Progenitor cell of endocrine pancreas (in vitro differentiated cells): ENCODE measurements at regions not wholly inside any gene's neighbourhood (a gene's known extent, or its start where the extent isn't known, plus 50 kb on each side); places are given as distances from the start of the nearest gene placed in this dataset.

Experiments
- DNase-seq: peaks from one replicate; pipeline ENCODE4 v3.0.0; 2021; ENCODE audit warnings: low spot score; ENCODE audit not compliant: unreplicated experiment
- H3K27ac Mint-ChIP-seq: 2 replicates; pipeline ENCODE4 v1.8.0; 2021; ENCODE audit warnings: mild to moderate bottlenecking, moderate library complexity, mixed read lengths
- H3K27me3 Mint-ChIP-seq: 2 replicates; pipeline ENCODE4 v1.8.0; 2021; ENCODE audit warnings: mixed read lengths
- H3K36me3 Mint-ChIP-seq: 2 replicates; pipeline ENCODE4 v1.8.0; 2022; ENCODE audit warnings: mixed read lengths; ENCODE audit not compliant: insufficient read depth
- H3K4me1 Mint-ChIP-seq: 2 replicates; pipeline ENCODE4 v1.8.0; 2021; ENCODE audit warnings: low read depth, mixed read lengths
- H3K4me3 Mint-ChIP-seq: 2 replicates; pipeline ENCODE4 v1.8.0; 2021; ENCODE audit warnings: low read depth, mild to moderate bottlenecking, moderate library complexity, mixed read lengths
- H3K9me3 Mint-ChIP-seq: 2 replicates; pipeline ENCODE4 v1.8.0; 2021; ENCODE audit warnings: low read depth, mixed read lengths
- TF ChIP-seq, protein P1 (sequence below): fragments of 200-600 bp; sonication (generic); IDR thresholded peaks from one replicate; pipeline ENCODE4 v1.5.0; 2021; ENCODE audit warnings: antibody characterized with exemption, mild to moderate bottlenecking; ENCODE audit not compliant: unreplicated experiment

DNA sequence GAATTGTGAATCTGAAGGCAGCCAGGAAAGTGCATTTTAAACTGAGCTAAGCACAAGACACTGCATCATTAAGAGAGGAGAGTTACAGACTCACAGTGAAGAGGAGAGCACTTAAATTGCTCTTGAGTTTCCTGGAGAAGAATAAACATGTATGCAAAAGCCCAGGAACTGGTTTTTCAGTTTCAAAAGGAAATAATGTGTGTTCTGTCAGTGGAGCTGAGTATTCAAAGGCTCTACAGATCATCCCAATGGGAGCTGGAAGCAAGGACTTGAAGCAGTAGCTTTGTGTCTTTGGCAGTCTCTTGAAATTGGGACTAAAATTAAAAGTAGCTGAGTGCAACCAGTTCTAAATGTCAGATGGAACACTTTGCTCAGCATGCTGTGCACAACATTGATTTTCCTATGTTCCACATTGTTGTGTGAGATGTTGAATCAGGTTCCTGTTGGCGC lies 147.5 kb upstream of the ANK2 start:
- Mint-ChIP-seq H3K9me3 (no peaks in the 10 kb centered on the region), H3K4me1 (no peaks in the 10 kb centered on the region), H3K27me3 (no peaks in the 10 kb centered on the region), H3K36me3 (no peaks in the 10 kb centered on the region), H3K4me3 (no peak overlapping the region), H3K27ac (no peak overlapping the region)
- TF ChIP-seq, protein P1, sequence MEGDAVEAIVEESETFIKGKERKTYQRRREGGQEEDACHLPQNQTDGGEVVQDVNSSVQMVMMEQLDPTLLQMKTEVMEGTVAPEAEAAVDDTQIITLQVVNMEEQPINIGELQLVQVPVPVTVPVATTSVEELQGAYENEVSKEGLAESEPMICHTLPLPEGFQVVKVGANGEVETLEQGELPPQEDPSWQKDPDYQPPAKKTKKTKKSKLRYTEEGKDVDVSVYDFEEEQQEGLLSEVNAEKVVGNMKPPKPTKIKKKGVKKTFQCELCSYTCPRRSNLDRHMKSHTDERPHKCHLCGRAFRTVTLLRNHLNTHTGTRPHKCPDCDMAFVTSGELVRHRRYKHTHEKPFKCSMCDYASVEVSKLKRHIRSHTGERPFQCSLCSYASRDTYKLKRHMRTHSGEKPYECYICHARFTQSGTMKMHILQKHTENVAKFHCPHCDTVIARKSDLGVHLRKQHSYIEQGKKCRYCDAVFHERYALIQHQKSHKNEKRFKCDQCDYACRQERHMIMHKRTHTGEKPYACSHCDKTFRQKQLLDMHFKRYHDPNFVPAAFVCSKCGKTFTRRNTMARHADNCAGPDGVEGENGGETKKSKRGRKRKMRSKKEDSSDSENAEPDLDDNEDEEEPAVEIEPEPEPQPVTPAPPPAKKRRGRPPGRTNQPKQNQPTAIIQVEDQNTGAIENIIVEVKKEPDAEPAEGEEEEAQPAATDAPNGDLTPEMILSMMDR: no peak
- no peak for DNase-seq

DNA sequence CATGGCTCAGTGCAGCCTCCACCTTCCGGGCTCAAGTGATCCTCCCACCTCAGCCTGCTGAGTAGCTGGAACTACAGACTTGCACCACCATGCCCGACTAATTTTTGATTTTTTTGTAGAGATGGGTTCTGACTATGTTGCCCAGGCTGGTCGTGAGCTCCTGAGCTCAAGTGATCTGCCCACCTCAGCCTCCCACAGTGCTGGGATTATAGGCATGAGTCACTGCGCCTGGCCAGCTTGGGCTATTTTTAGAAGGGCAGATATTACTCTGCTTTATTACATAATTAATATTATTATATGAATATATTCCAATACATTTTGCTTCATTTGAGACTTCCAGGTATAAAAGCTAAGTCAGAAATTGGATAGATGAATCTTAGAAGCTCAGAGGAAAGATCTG lies 143.7 kb upstream of the ANK2 start:
- H3K4me1 Mint-ChIP-seq: no peaks in the 10 kb centered on the region
- no peak overlapping the region for H3K27ac Mint-ChIP-seq
- no peak overlapping the region for H3K4me3 Mint-ChIP-seq
- DNase-seq: no peak
- no peaks in the 10 kb centered on the region for H3K36me3 Mint-ChIP-seq
- H3K27me3 Mint-ChIP-seq: no peaks in the 10 kb centered on the region
- TF ChIP-seq, protein P1: no peak
- no peaks in the 10 kb centered on the region for H3K9me3 Mint-ChIP-seq

DNA sequence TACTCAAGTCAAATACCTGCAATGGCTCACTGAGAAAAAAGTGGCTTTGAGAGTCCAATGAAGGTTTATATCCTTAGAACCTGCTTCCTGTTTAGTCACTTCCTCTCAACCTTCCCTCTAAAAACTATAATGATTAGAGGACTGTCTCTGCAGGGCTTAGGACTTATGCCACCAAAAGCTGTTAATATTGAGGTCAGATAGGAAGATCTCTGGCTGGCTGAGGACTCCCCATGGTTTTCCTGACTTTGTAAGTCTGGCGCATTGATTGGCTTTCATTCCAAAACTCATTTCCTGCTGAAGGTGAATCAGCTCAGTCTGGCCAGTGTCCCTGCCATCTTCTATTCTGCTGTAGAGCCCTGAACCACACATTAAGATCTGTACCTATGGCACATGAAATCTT lies 140.9 kb upstream of the ANK2 start:
- no peak for DNase-seq
- Mint-ChIP-seq H3K27ac (no peak overlapping the region), H3K4me3 (no peak overlapping the region), H3K27me3 (no peaks in the 10 kb centered on the region), H3K4me1 (no peaks in the 10 kb centered on the region), H3K9me3 (no peaks in the 10 kb centered on the region), H3K36me3 (no peaks in the 10 kb centered on the region)
- TF ChIP-seq, protein P1: no peak

DNA sequence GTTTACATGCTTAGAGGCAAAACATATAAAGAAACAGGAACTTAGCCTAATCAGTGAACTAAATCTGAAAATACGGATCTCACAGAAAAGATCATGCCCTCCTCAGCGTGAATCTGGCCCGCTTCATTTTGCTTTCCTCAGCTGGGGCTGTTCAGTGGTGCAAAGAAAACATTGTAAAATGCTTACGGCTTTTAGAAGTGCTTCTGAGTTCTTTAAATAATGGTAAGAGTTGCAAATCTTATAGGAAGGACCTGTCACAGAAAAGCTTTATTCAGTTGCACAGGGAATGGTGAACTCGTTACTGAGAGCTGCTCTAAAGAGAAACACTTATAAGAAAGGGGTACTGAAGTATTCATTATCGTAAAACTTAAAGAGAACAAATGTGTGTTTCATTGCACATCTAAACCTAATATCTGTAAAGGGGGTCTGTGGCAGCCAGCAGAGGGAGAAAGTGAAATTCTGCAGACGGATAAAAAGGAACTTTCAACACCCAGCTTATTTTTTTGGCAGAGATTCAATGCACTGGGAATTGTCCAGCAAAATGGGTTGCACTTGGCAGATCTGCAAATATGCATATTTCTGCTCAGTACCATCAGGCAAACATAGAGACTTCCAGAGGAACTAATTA lies 139.2 kb upstream of the ANK2 start:
- TF ChIP-seq, protein P1: no peak
- no peak overlapping the region for H3K27ac Mint-ChIP-seq
- H3K4me3 Mint-ChIP-seq: no peak overlapping the region
- H3K4me1 Mint-ChIP-seq: no peaks in the 10 kb centered on the region
- H3K36me3 Mint-ChIP-seq: no peaks in the 10 kb centered on the region
- no peaks in the 10 kb centered on the region for H3K9me3 Mint-ChIP-seq
- H3K27me3 Mint-ChIP-seq: no peaks in the 10 kb centered on the region
- no peak for DNase-seq

DNA sequence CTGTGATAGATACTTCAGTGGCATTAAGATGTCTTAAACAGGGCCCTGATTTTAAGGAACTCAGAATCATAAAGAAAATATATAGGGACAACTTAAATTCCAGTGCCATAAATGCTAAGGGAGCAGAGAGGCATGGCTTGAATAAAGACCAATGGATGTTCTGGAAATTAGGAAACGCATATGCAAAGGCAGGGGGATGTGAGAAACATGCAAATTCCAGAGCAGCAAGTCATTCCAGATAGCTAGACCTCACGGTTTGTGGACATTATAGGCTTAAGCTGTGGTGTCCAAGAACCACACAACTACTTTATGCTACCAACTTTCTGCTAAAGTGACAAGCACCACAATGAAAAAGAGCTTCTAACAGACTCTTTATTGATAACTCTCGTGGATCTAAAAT lies 132.6 kb upstream of the ANK2 start:
- no peaks in the 10 kb centered on the region for H3K4me1 Mint-ChIP-seq
- TF ChIP-seq, protein P1: no peak
- no peak overlapping the region for H3K4me3 Mint-ChIP-seq
- H3K36me3 Mint-ChIP-seq: no peaks in the 10 kb centered on the region
- no peak for DNase-seq
- H3K27ac Mint-ChIP-seq: no peak overlapping the region
- H3K9me3 Mint-ChIP-seq: no peaks in the 10 kb centered on the region
- H3K27me3 Mint-ChIP-seq: no peaks in the 10 kb centered on the region
